ENCODE measurements at regions not wholly inside any gene's neighbourhood (a gene's known extent, or its start where the extent isn't known, plus 50 kb on each side); places are given as distances from the start of the nearest gene placed in this dataset.

DNA sequence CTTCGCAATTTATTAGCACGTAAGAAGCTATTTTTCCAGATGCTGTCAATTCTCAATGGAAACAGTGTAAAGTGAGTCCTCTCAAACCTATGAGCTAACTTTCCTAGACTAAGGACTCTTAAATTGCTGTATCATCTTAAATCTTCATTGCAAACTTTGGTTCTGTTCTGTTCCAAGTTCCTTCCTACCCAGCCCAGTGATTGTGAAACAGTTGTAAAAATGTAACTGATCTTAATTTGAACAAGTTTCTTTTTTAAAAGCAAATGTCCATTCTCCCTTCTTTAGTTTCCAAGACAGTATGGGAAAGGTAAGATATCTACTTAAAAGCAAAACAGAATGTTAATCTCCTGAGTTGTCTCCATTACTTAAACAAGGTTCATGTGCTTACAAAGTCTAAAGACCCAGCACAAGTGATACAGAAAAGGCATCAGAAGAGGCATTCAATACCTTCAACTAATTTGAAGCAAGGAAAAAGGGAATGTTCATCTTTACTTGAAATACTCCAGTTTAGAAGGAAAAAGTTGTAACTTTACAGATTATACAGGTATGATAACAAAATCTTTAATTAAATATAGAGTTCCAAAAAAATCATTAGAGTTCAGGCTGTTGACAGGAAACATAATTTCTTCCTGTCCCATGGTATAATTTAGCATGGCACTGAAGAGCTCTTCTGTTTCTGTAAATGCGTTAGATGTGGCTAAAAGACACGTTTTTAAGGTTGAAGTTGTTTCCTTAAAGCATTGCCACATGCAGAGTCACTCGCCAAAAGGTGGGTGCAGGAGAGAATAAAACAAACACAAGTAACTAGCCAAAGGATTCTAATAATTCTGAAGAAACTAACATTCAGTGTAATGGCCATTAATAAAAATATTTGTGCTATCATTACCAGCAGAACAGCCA, 101.5 kb upstream of the USP15 start:
- no peaks in the 10 kb centered on the region for H3K27me3 ChIP-seq (ENCODE audit: control insufficient read depth in 1 of 2, insufficient read depth in 2 of 2, low read length in 2 of 2)
- no peaks in the 10 kb centered on the region for H3K9me3 ChIP-seq (ENCODE audit: control insufficient read depth in 2 of 2, low read length in 2 of 2)
- H3K4me1 ChIP-seq (ENCODE audit: control insufficient read depth, insufficient read depth, low read length): no peaks in the 10 kb centered on the region
- no peak overlapping the region for H3K4me3 ChIP-seq (ENCODE audit: low read length in 2 of 2)
- no peak overlapping the region for H3K27ac ChIP-seq (ENCODE audit: low read length)
- no peaks in the 10 kb centered on the region for H3K36me3 ChIP-seq (ENCODE audit: control insufficient read depth in 2 of 2, insufficient read depth in 2 of 2, low read length in 2 of 2)
- no peak overlapping the region for H3K9ac ChIP-seq (ENCODE audit: low read length in 2 of 2)

- Histone ChIP-seq H3K27me3 (ENCODE audit: control insufficient read depth in 1 of 2, insufficient read depth in 2 of 2, low read length in 2 of 2) (no peaks in the 10 kb centered on the region), H3K9ac (ENCODE audit: low read length in 2 of 2) (no peak overlapping the region), H3K27ac (ENCODE audit: low read length) (no peak overlapping the region), H3K36me3 (ENCODE audit: control insufficient read depth in 2 of 2, insufficient read depth in 2 of 2, low read length in 2 of 2) (no peaks in the 10 kb centered on the region), H3K4me1 (ENCODE audit: control insufficient read depth, insufficient read depth, low read length) (no peaks in the 10 kb centered on the region), H3K9me3 (ENCODE audit: control insufficient read depth in 2 of 2, low read length in 2 of 2) (no peaks in the 10 kb centered on the region), H3K4me3 (ENCODE audit: low read length in 2 of 2) (no peak overlapping the region)
Observed at GRCh38 chr12:62162214-62162613, 98.0 kb upstream of the USP15 start.

GRCh38 chr12:62163368-62163767, 96.8 kb upstream of the USP15 start:
- Histone ChIP-seq H3K9ac (ENCODE audit: low read length in 2 of 2) (no peak overlapping the region), H3K27me3 (ENCODE audit: control insufficient read depth in 1 of 2, insufficient read depth in 2 of 2, low read length in 2 of 2) (no peaks in the 10 kb centered on the region), H3K36me3 (ENCODE audit: control insufficient read depth in 2 of 2, insufficient read depth in 2 of 2, low read length in 2 of 2) (no peaks in the 10 kb centered on the region), H3K27ac (ENCODE audit: low read length) (no peak overlapping the region), H3K4me3 (ENCODE audit: low read length in 2 of 2) (no peak overlapping the region), H3K4me1 (ENCODE audit: control insufficient read depth, insufficient read depth, low read length) (no peaks in the 10 kb centered on the region), H3K9me3 (ENCODE audit: control insufficient read depth in 2 of 2, low read length in 2 of 2) (no peaks in the 10 kb centered on the region)

- Histone ChIP-seq H3K9me3 (ENCODE audit: control insufficient read depth in 2 of 2, low read length in 2 of 2) (no peaks in the 10 kb centered on the region), H3K27me3 (ENCODE audit: control insufficient read depth in 1 of 2, insufficient read depth in 2 of 2, low read length in 2 of 2) (no peaks in the 10 kb centered on the region), H3K9ac (ENCODE audit: low read length in 2 of 2) (no peak overlapping the region), H3K4me3 (ENCODE audit: low read length in 2 of 2) (no peak overlapping the region), H3K36me3 (ENCODE audit: control insufficient read depth in 2 of 2, insufficient read depth in 2 of 2, low read length in 2 of 2) (no peaks in the 10 kb centered on the region), H3K4me1 (ENCODE audit: control insufficient read depth, insufficient read depth, low read length) (no peaks in the 10 kb centered on the region), H3K27ac (ENCODE audit: low read length) (no peak overlapping the region)
Observed at GRCh38 chr12:62164036-62164435, 96.2 kb upstream of the USP15 start.

GRCh38 chr12:62166525-62166924, 93.7 kb upstream of the USP15 start:
- no peak overlapping the region for H3K9ac ChIP-seq (ENCODE audit: low read length in 2 of 2)

GRCh38 chr12:62168411-62168810, 91.8 kb upstream of the USP15 start:
- H3K27ac ChIP-seq (ENCODE audit: low read length): no peak overlapping the region
- no peaks in the 10 kb centered on the region for H3K4me1 ChIP-seq (ENCODE audit: control insufficient read depth, insufficient read depth, low read length)
- H3K9ac ChIP-seq (ENCODE audit: low read length in 2 of 2): no peak overlapping the region
- H3K4me3 ChIP-seq (ENCODE audit: low read length in 2 of 2): no peak overlapping the region
- no peaks in the 10 kb centered on the region for H3K27me3 ChIP-seq (ENCODE audit: control insufficient read depth in 1 of 2, insufficient read depth in 2 of 2, low read length in 2 of 2)
- H3K9me3 ChIP-seq (ENCODE audit: control insufficient read depth in 2 of 2, low read length in 2 of 2): no peaks in the 10 kb centered on the region
- no peaks in the 10 kb centered on the region for H3K36me3 ChIP-seq (ENCODE audit: control insufficient read depth in 2 of 2, insufficient read depth in 2 of 2, low read length in 2 of 2)

More at GRCh38 chr12:62166525-62166924, 93.7 kb upstream of the USP15 start:
- Histone ChIP-seq H3K27me3 (ENCODE audit: control insufficient read depth in 1 of 2, insufficient read depth in 2 of 2, low read length in 2 of 2) (no peaks in the 10 kb centered on the region), H3K27ac (ENCODE audit: low read length) (no peak overlapping the region), H3K9me3 (ENCODE audit: control insufficient read depth in 2 of 2, low read length in 2 of 2) (no peaks in the 10 kb centered on the region), H3K36me3 (ENCODE audit: control insufficient read depth in 2 of 2, insufficient read depth in 2 of 2, low read length in 2 of 2) (no peaks in the 10 kb centered on the region), H3K4me3 (ENCODE audit: low read length in 2 of 2) (no peak overlapping the region), H3K4me1 (ENCODE audit: control insufficient read depth, insufficient read depth, low read length) (no peaks in the 10 kb centered on the region)

DNA sequence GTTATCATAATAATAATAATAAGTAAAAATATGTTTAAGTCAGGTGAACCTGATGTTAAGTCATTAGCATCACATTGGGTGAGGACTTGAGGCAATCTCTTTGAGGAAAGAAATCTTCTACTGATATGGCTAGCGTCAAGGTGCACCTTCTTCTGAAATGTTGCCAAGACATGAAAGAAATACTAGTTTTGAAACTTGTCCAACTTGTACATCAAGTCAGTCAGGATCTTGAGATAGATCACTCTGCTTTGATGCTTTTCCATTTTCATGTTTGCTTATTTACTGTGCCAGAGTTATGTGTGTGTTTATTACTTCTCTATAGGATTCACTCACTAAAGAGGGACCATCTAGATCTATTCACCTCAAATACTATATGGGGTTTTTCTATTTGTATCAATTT, 90.0 kb upstream of the USP15 start:
- Histone ChIP-seq H3K9me3 (ENCODE audit: control insufficient read depth in 2 of 2, low read length in 2 of 2) (no peaks in the 10 kb centered on the region), H3K4me1 (ENCODE audit: control insufficient read depth, insufficient read depth, low read length) (no peaks in the 10 kb centered on the region), H3K27me3 (ENCODE audit: control insufficient read depth in 1 of 2, insufficient read depth in 2 of 2, low read length in 2 of 2) (no peaks in the 10 kb centered on the region), H3K27ac (ENCODE audit: low read length) (no peak overlapping the region), H3K4me3 (ENCODE audit: low read length in 2 of 2) (no peak overlapping the region), H3K9ac (ENCODE audit: low read length in 2 of 2) (no peak overlapping the region), H3K36me3 (ENCODE audit: control insufficient read depth in 2 of 2, insufficient read depth in 2 of 2, low read length in 2 of 2) (no peaks in the 10 kb centered on the region)

GRCh38 chr12:62190689-62191490, 69.3 kb upstream of the USP15 start:
- Histone ChIP-seq H3K9ac (ENCODE audit: low read length in 2 of 2) (no peak overlapping the region), H3K36me3 (ENCODE audit: control insufficient read depth in 2 of 2, insufficient read depth in 2 of 2, low read length in 2 of 2) (no peaks in the 10 kb centered on the region), H3K9me3 (ENCODE audit: control insufficient read depth in 2 of 2, low read length in 2 of 2) (no peaks in the 10 kb centered on the region), H3K4me3 (ENCODE audit: low read length in 2 of 2) (peak overlapping the region; percentile 68 to 69), H3K27me3 (ENCODE audit: control insufficient read depth in 1 of 2, insufficient read depth in 2 of 2, low read length in 2 of 2) (peaks cover 18 to 25% of the 10 kb centered on the region in 2 donors), H3K4me1 (ENCODE audit: control insufficient read depth, insufficient read depth, low read length) (peaks cover 17% of the 10 kb centered on the region), H3K27ac (ENCODE audit: low read length) (no peak overlapping the region)

GRCh38 chr12:62191491-62192179, 68.6 kb upstream of the USP15 start:
- H3K27ac ChIP-seq (ENCODE audit: low read length): no peak overlapping the region

GRCh38 chr12:62192180-62192902, 67.9 kb upstream of the USP15 start:
- Histone ChIP-seq H3K27ac (ENCODE audit: low read length) (no peak overlapping the region), H3K4me3 (ENCODE audit: low read length in 2 of 2) (peak overlapping the region; percentile 68 to 69), H3K9ac (ENCODE audit: low read length in 2 of 2) (peak overlapping the region in 1 of 2 donors; percentile 20), H3K4me1 (ENCODE audit: control insufficient read depth, insufficient read depth, low read length) (peaks cover 17% of the 10 kb centered on the region), H3K36me3 (ENCODE audit: control insufficient read depth in 2 of 2, insufficient read depth in 2 of 2, low read length in 2 of 2) (no peaks in the 10 kb centered on the region), H3K27me3 (ENCODE audit: control insufficient read depth in 1 of 2, insufficient read depth in 2 of 2, low read length in 2 of 2) (peaks cover 18 to 25% of the 10 kb centered on the region in 2 donors), H3K9me3 (ENCODE audit: control insufficient read depth in 2 of 2, low read length in 2 of 2) (no peaks in the 10 kb centered on the region)

More at GRCh38 chr12:62191491-62192179, 68.6 kb upstream of the USP15 start:
- Histone ChIP-seq H3K4me1 (ENCODE audit: control insufficient read depth, insufficient read depth, low read length) (peaks cover 17% of the 10 kb centered on the region), H3K4me3 (ENCODE audit: low read length in 2 of 2) (peak overlapping the region; percentile 68 to 69), H3K9ac (ENCODE audit: low read length in 2 of 2) (peak overlapping the region in 1 of 2 donors; percentile 20), H3K36me3 (ENCODE audit: control insufficient read depth in 2 of 2, insufficient read depth in 2 of 2, low read length in 2 of 2) (no peaks in the 10 kb centered on the region), H3K9me3 (ENCODE audit: control insufficient read depth in 2 of 2, low read length in 2 of 2) (no peaks in the 10 kb centered on the region), H3K27me3 (ENCODE audit: control insufficient read depth in 1 of 2, insufficient read depth in 2 of 2, low read length in 2 of 2) (peaks cover 18 to 25% of the 10 kb centered on the region in 2 donors)

All from stomach smooth muscle (tissue), 2 donors.